ENCODE measurements at regions not wholly inside any gene's neighbourhood (a gene's known extent, or its start where the extent isn't known, plus 50 kb on each side); places are given as distances from the start of the nearest gene placed in this dataset.

GRCh38 chr9:129250786-129251185, 72.7 kb upstream of the IER5L start:
- no peak for DNase-seq

GRCh38 chr9:129247285-129248153, 69.5 kb upstream of the IER5L start:
- no peak for DNase-seq

- DNase-seq, result no peak
Observed at GRCh38 chr9:129245276-129245675, 67.2 kb upstream of the IER5L start.

DNA sequence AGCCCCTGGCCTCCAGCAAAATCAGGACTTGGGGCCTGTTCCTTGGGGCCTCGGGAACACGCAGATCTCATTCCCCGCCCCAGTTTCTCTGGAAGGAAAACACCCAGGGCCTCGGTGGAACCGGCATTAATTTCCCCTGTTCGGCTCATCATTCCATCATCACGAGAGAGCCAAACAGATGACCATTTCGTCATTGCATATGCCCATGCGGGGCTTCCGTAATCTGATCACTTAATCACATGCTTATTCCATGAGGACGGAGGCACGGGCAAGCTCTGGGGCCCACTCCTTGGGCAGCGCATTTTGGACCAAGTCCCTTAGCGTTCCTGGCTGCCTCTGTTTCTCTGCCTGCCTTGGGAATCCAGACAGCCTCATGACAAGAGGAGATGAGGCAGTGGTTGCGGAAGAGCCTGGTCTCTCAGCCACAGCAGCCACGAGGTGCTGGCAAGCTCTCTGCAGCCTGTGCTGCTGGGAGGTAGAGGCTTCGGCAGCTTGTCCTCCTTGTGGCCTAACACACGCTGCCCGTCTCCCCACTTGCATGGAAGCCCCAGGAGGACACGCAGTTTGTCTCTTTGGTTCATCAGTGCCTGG, 65.0 kb upstream of the IER5L start:
- DNase-seq, result no peak

GRCh38 chr9:129242191-129242941, 64.3 kb upstream of the IER5L start:
- DNase-seq, result no peak

GRCh38 chr9:129241725-129242124, 63.7 kb upstream of the IER5L start:
- DNase-seq, result no peak

DNA sequence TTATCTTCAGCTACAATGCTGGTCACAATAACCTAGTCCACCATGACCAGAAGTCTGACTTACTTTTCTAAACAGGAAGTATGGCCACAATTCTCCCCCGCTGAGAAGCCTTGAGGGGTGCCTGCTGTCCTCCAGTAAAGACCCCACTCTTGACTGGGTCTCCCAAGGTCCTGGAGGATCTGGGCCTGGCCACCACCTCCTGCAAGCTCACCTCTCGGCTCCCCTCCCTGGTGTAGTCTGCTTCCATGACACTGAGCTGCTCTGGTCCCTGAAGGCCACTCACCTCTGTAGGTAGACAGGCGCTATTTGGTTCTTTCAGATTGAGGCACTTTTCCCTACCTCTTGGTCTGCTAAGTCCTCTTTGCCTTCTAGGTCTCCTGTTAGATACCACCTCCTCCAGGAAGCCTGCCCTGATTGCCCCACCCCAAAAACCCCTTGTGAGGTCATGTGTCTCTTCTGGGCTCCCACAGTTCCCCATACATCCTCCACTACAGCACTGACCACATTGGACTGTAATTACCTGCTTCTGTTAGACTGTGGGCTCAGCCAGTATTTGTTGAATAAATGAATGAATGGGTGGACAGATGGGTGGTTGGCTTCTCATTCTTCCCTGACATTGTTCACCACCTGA, 62.6 kb upstream of the IER5L start:
- DNase-seq, result no peak

GRCh38 chr9:129239946-129240490, 62.0 kb upstream of the IER5L start:
- no peak for DNase-seq

GRCh38 chr9:129237803-129238202, 59.7 kb upstream of the IER5L start:
- no peak for DNase-seq

DNA sequence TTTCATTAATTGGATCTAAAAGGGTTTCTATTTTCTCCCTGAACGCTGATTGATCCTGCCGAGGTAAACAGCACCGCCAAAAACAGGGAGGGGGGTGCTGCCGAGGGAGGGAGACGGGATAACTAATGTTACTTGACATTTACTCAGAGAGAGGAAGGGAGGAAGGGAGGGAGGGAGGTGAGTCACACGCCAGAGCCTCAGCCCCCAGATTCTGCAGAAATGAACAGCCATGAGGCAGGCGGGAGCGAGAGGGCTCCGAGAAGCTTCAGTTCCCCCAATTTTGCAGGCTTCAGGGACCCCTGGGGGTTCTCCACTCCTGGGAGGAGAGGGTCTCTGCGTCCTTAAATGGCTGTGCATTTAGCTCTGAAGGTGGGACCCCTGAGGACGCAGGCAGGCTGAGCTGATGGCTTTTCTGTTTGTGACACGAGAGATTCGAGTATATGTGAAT, 59.1 kb upstream of the IER5L start:
- peak; percentile 55 for DNase-seq

GRCh38 chr9:129236441-129237145, 58.5 kb upstream of the IER5L start:
- no peak for DNase-seq

DNA sequence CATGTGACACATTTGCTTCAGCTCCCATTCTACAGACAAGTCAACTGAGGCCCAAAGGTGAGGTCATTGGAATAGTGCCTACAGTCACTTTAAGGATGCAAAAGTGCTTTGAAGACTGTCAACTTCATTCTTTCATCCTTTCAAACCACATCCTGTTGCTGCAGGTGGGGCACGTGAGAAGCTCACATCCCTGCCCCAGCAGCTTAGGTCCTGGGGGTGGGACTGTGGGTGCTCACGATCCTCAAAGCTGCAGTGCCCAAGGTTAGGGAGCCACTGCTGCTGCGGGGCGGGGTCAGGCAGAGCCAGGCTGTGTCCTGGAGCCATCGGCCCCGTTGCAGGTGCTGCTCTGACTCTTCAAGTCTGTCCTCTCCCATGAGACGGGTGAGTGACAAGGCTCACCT, 57.9 kb upstream of the IER5L start:
- peak; percentile 38 for DNase-seq

DNA sequence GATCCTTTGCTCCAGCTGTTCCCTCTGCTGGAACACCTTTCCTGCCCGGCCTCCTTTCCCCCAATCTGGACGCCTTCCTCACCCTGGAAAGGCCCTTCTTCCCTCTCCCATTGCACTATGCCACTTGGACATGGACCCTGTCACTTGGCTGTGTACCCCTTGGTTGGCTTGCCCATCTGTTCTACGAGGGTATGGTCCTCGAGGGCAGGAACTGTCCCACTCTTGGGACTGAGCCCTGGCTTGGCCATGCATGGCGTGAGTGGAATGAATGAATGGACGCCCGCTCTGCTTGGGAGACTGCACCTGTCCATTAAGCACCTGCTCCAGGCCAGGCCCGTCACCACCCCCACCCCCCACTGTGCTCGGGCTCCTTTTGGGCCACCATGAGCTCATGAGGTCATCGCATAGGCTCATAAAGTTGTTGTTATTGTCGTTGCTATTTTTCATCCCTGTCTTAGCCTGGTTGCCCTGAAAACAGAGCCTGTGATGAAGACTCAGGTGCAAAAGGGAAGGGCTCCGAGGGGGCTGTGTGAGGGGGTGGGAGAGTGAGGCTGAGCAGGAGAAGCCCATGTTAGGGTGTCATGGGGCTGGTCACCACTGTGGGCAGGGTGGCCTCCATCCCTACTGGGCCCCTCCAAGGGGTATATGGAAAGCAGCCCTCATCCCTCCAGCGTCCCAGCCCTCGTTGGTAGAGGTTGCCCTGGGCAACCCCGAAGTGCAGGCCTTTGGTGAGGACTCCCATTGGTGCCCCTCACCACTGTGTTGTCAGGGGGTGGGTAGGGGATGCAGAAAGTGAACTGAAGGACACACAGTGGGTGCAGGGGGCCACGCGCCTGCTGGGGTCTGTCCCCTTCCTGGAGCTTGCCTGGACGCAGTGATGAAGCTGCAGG, 57.2 kb upstream of the IER5L start:
- DNase-seq, result no peak

DNA sequence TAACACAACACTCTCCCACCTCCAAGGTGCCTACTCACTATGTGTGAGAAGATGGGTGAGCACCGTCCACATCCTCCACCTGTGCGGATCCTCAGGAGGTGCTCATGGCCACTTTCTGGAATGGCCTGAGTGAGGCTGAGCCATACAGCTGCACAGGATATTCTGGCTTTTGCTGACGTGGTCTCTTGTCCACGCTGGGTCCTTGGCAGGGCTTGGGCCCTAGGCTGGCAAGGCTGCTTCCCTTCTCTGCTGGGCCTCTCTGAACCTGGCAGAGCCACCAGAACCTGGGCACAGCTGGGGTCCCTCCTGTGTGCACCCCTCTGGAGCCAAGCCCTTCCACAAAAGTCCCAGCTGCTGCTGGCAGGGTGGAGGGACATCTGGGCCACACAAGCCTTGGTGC, 56.4 kb upstream of the IER5L start:
- DNase-seq, result no peak

- DNase-seq, result no peak
Observed at GRCh38 chr9:129232839-129233591, 55.0 kb upstream of the IER5L start.

DNA sequence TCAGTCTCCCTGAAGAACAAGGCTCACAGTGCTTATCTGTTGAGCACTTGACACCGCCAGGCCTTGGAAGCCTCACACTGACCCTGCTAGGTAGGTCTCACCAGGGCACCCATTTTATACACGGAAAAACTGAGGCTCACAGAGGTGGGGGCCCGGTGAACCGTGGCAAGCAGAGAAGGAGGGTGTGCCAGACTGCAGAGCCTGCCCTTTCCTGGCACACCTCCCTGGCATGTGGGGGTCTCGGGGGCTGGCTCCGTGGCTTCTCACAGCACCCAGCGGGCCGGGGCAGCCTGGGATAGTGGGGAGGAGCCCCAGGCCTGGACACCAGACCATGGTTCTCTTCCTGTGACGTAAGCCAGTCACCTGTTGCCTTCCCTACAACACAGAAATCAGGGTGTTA, 53.7 kb upstream of the IER5L start:
- DNase-seq, result no peak

- DNase-seq, result no peak
Observed at GRCh38 chr9:129231022-129231739, 53.1 kb upstream of the IER5L start.

GRCh38 chr9:129230302-129230701, 52.2 kb upstream of the IER5L start:
- DNase-seq, result no peak

Data from stimulated activated CD4-positive, alpha-beta T cell treated with anti-CD3 and anti-CD28 coated beads, Interleukin-12 subunit alpha, Interleukin-12 subunit beta, amount 100 ng/mL, for 4 hours (primary cell).